H4 (cell line): ENCODE measurements at regions not wholly inside any gene's neighbourhood (a gene's known extent, or its start where the extent isn't known, plus 50 kb on each side); places are given as distances from the start of the nearest gene placed in this dataset.

Experiments
- DNase-seq: peaks from one replicate; pipeline ENCODE4 v3.0.0-alpha.2; 2015; ENCODE audit warnings: low spot score

DNA sequence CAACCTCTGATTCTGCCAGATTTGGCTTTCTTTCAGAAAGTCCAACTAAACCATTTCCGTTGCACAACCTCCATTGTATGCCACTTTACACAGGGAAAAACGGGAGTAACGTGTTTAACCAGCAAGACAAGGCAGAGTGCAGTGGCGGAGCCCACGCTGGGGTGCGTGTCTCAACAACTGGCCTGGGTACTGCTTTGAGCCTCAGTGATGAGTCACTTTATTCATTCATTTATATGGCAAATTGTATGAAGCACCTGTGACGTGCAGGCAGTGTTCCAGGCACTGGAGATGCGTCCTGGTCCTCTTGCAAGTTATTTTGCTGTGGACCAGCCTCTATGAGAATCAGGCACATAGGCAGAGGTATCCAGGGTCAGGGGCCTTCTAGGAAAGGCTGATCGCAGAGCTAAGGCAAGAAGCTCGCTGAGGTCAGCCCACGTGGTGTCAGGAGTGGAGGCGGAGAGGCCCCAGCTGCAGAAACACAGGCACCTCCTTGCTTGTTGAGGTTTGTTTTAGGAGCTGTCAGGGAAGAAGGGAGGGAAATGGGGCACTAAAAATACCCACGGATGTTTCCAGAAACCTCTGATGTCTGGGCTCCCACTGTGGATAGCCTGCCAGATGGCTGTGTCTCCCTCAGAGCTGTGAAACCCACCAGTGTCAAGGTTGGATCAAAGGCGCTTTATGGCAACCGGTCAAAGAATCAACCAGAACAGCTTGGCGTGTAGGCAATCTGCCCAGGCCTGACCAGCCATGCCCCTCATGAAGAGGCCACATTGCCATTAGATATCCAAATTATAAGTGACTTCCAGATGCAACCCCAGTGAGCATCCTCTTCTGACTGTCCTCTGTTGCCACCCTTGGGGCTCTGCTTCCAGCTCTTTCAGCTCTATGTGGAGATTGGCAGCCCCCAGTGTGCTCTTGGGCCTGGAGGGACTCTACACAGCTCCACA, 157.2 kb downstream of the CD83 start:
- DNase-seq = no peak

GRCh38 chr6:14275493-14275851, 157.9 kb downstream of the CD83 start:
- peak; percentile 34 for DNase-seq

- no peak for DNase-seq
Measured at GRCh38 chr6:14276071-14276470, 158.5 kb downstream of the CD83 start.

DNA sequence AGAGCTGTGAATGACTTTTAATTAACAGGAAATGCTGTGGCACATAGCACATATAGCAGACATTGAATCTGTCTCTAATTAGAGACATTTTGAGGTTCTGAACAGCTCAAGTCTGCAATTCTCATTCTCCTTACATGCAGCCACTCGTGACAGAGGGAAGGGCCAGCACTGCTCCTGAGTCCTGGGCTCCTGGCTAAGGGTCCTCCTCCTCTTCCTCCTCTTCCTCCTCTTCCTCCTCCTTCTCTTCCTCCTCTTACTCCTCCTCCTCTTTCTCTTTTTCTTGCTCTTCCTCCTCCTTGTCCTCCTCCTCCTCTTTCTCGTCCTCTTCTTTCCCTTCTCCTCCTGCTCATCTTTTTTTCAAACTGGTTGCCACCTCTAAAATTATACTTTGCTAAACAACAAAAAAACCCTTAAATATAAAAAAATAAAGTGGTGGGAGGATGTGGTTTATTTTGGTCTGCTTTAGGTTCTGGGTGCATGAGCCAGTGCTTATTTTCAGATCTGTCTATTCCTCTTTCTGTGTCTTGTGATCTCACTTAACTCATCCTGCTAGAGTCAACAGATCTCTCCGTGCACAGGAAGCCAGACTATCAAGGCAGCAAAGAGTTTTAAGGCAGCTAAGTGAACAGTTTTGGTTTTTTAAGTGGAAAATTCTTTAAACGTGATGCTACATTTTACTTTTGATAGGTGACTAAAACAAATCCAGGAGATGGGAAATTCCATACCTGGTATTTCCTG, 159.3 kb downstream of the CD83 start:
- no peak for DNase-seq

GRCh38 chr6:14277405-14277930, 159.9 kb downstream of the CD83 start:
- no peak for DNase-seq

DNA sequence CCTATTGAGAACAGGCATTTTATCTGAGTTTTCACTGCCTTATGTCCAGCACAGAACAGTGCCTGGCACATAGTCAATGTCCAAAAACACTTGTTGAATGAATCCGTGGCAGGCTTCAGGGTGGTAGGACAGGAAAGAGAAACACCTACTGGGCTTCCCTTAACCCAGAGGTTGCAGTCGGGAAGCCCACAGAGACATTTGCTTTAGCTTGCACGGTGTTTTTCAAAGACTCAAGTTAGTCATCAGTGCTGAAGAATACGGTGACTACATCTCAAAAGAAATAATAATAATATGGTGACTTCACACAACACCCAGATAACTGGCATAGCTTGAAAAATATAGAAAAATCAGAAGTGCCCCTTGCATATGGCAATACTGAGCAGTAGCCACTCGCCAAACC, 160.4 kb downstream of the CD83 start:
- no peak for DNase-seq

DNA sequence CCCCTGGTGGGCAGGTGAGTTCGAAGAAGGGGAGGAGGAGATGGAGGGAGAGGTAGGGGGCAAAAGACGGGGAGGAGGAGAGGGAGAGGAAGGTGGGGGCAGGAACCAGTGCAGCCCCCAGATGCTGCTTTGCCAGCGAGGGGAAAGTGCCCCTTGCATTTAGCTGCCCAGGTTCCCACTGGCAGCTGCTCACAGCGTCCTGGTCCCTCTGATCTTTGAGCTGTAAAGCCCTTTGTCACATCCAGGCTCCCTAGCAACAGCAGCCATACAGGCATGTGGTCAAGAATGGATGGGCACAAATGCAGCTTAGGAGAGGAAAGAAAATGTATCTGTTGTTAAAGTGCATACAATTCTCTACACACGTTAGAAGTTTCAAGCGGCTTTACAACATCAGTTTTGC, 160.9 kb downstream of the CD83 start:
- no peak for DNase-seq

DNA sequence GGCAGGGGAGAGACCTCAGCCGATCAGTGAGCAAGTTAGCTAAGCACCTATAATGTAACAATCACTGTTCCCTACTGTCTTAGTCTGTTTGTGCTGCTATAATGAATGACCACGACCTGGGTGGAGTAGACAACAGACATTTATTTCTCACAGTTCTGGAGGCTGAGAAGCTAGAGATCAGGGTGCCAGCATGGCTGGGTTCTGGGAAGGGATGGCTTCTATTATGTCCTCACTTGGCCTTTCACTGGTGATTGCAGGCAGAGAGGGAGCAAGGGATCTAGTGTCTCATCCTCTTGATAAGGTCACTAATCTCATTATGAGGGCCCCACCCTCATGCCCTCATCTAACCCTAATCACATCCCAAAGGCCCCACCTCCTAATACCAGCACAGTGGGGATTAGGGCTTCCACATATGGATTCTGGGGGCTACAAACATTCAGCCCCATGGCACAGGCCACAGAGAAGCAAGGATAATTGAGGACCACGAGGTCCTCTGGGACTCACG, 162.5 kb downstream of the CD83 start:
- no peak for DNase-seq

DNA sequence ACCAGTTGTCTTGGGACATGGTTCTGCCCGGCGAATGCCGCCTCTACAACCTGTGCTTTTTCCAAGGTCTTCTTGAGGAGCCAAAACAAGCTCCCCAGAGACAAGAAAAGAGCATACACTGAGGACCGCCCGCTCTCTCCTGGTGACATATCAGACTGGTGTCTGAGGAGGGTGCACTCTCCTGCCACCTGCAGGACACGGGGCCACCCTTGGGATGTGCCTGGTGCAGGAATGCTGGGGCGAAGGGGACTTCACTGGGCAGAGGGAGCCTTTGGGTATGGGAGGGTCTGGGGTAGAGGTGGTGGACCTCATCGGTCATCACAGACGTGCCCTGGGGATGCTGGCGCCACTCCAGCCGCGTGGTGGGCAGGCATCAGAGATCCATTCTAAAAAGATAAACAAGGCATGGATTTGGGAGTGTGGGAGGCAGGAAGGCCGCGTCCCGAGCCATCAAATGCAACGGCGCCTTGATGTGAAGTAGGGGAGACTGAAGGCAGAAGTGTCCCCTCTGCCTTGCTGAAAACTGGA, 163.3 kb downstream of the CD83 start:
- no peak for DNase-seq

DNA sequence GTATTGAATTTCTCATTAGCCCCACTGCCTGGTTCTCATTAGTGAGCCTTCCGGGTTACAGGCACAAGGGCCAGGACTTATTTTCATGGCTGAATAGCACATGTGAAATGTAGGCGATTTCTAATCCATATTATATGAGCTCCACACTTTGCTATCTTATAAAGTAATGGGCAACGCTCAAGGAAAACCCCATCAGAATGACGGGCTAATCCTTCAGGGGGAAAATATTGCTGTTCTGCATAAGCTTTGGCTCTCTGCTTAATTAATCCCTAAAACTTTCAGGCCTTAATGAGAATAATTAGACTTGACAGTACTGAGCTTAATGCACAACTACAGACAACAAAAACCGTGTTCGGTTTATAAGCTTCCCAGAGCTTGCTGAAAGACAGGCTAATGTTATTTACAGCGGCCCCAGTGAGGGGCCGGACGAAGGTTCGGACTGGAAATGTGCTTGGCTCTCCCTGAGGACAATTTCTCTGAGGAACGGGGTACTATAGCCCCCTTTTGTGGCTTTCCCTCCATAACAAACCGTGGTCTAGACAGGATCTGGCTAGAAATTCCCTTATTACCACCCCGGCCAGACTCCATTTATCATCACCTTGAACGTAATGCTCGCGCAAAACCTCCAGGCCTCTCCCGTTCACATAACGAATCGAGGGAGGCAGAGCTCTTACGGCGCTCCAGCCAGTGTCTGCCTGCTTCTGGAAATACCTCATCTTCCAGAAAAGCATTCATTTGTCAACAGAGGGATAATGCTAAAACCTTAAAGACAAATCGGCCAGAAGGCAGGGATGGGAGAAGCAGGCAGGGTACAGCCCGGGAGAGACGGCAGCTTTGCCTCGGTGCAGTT, 164.5 kb downstream of the CD83 start:
- DNase-seq = no peak

DNA sequence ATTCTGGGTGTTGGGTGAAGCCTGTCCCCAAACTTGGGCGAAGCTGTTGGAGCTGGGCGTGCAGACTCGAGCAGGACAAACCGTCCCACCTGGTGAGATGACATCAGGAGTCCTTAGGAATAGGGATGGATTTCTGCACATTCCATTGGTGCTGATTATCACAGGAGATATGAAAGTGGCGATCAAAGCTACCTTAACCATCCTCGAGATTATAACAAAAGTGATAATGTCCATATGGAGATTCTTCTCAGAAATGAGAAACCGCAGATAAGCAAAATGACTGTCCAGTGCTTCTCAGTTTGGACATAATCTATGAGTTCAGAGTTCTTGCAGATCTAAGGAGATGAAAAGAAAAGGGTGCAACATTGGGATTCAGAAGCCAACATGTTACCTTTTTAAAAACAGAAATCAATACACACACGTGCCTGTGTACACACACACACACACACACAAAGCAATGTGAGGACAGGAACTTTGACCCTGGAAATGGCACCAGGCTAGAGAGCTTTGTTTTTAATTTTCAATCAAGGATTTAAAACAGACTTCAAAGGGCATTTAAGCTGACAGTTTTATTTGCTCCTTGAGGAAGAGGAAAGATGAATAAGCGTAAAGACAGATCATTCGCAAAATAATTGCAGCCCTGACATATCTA, 165.4 kb downstream of the CD83 start:
- no peak for DNase-seq

DNA sequence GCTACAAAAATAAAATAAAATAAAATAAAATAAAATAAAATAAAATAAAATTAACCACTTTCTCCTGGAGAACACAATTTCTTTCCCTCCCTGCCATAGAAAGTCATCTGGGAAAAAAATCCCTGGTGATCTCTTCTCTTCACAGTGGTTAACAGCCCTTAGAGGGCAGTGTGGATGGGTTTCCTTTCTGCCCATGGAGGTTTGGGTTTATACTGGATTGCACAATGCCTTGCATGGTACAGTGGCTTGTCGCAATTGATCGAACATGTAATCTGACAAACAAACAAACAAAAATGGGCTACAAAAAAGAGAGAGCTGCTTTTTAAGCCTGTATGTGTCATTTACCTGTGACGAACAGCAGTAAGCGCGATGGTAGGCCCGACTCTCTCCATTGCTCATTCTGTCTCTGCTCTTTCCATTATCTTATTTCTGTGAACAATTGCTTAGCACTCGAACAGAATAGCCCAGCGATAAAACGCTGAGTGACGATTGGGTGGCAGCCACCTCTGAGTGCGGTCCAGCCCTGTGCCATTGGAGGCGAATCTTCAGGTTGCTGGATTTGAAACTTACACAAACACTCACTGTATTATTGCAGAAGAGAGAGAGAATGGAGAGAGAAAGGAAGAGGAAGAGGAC, 166.1 kb downstream of the CD83 start:
- peak; percentile 45 for DNase-seq

GRCh38 chr6:14284969-14285590, 167.5 kb downstream of the CD83 start:
- no peak for DNase-seq

GRCh38 chr6:14286144-14286543, 168.6 kb downstream of the CD83 start:
- no peak for DNase-seq

DNA sequence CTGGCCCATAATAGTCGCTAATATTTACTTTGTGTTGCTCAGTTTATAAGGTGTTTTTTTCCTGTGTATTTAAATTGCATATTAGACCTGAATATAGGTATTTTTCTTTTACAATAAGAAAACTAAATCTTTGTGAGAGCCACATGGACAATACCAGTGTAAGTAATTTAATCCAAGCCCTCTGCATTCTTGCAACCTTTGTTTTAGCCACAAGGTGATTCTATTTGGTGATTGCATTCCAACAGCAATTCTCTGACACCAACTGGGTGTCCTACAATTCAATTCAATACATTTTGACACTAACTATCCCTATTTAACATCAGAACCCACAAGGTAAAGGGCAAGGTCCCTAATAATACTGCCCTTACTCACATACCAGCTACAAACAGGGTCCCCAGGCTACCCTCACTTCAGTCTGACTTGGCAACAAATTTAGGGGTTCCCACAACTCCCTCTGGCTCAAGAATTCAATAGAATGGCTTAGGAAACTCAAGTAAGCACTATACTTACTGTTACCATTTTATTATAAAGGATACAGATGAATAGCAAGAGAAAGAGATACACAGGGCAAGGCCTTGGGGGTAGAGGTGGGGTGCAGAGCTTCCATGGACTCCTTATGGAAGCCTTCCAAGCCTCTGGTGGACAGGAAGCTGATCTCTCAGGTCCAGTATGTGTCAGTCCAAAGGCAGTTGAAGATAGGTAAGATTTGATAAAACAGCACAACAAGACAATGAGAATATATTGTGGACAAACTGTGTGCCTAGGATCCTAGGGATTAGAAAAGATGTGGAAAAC, 169.3 kb downstream of the CD83 start:
- DNase-seq = no peak

DNA sequence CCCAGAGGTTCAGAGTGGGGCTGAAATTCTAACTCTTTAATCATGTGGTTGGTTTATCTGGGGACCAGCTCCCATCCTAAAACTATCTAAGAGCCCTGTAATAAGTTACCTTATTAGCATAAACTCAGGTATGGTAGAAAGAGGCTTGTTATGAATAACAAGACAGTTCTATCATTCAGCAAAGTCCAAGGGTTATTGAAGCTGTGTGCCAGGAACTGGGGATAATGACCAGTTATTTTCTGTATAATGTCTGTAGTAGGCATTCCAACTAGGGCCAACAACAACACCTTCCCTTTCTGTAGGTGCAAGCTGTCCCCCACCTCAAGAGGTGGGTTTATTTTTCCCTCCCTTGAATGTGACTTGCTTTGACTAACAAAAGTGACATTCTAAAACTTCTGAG, 170.1 kb downstream of the CD83 start:
- DNase-seq = no peak

GRCh38 chr6:14288910-14289309, 171.3 kb downstream of the CD83 start:
- DNase-seq = no peak

DNA sequence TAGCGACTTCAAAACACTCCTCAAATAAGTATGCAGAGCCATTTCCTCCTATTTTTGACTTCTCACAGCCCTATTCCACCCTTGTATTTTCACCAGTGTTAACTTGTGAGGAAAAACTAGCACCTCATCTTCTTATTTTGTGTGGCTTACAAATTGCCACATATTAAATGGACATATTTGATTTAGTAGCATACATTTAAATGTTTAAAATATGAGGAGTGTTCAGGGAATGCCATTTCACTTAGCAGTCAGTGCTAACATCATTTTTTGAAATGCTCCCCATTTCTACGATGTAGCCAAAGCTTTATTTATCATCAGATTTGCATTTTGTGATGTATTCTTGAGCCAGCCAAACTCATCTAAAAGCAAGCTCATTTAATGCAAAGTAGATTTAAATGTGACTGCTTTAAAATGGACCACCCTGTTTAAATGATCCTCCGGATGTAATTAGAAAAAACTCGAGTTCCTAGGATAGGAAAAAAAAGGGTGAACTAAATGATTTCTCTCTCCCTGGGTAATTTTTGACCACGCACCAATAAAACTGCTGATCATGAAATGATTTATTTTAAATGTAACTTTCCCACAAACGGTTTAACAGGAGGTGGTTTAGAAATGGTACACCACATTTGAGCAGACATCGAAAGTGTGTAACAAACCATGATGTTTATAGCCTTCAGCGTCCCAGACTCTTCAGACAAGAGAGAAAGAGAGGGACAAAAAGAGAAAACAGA, 172.6 kb downstream of the CD83 start:
- no peak for DNase-seq
